ENCODE measurements at regions not wholly inside any gene's neighbourhood (a gene's known extent, or its start where the extent isn't known, plus 50 kb on each side); places are given as distances from the start of the nearest gene placed in this dataset.
"Not testable (repeated sequence)": the region's sequence is repeated elsewhere in the genome, so short reads cannot be mapped to it uniquely, and the experiment has no call there.

- no peak for DNase-seq
Observed at GRCh38 chr2:228507231-228507824, 325.8 kb upstream of the SPHKAP start.

GRCh38 chr2:228503731-228504130, 322.2 kb upstream of the SPHKAP start:
- no peak for DNase-seq

- no peak for DNase-seq
Observed at GRCh38 chr2:228493852-228494251, 312.4 kb upstream of the SPHKAP start.

GRCh38 chr2:228479014-228479413, 297.5 kb upstream of the SPHKAP start:
- DNase-seq = no peak

- DNase-seq = no peak
Observed at GRCh38 chr2:228474466-228474865, 293.0 kb upstream of the SPHKAP start.

- DNase-seq = no peak
Observed at GRCh38 chr2:228469721-228470120, 288.2 kb upstream of the SPHKAP start.

GRCh38 chr2:228466851-228467250, 285.4 kb upstream of the SPHKAP start:
- DNase-seq = no peak

GRCh38 chr2:228465408-228465807, 283.9 kb upstream of the SPHKAP start:
- no peak for DNase-seq

GRCh38 chr2:228458364-228458763, 276.9 kb upstream of the SPHKAP start:
- DNase-seq = no peak

- DNase-seq = no peak
Observed at GRCh38 chr2:228447266-228447915, 265.9 kb upstream of the SPHKAP start.

GRCh38 chr2:228446734-228447133, 265.2 kb upstream of the SPHKAP start:
- DNase-seq = no peak

GRCh38 chr2:228444161-228444560, 262.7 kb upstream of the SPHKAP start:
- DNase-seq = no peak

GRCh38 chr2:228433721-228434120, 252.2 kb upstream of the SPHKAP start:
- DNase-seq = no peak

- no peak for DNase-seq
Observed at GRCh38 chr2:228432116-228432515, 250.6 kb upstream of the SPHKAP start.

- DNase-seq = no peak
Observed at GRCh38 chr2:228430986-228431385, 249.5 kb upstream of the SPHKAP start.

- DNase-seq = no peak
Observed at GRCh38 chr2:228426502-228427216, 245.2 kb upstream of the SPHKAP start.

- DNase-seq = not testable (repeated sequence)
Observed at GRCh38 chr2:228425411-228426060, 244.0 kb upstream of the SPHKAP start.

- no peak for DNase-seq
Observed at GRCh38 chr2:228417956-228418355, 236.5 kb upstream of the SPHKAP start.

GRCh38 chr2:228417526-228417925, 236.0 kb upstream of the SPHKAP start:
- DNase-seq = no peak

GRCh38 chr2:228410061-228410460, 228.6 kb upstream of the SPHKAP start:
- no peak for DNase-seq

GRCh38 chr2:228409493-228409892, 228.0 kb upstream of the SPHKAP start:
- DNase-seq = no peak

GRCh38 chr2:228408529-228409227, 227.2 kb upstream of the SPHKAP start:
- no peak for DNase-seq

GRCh38 chr2:228407821-228408220, 226.3 kb upstream of the SPHKAP start:
- DNase-seq = no peak
